SK-N-SH (cell line): ENCODE measurements at regions not wholly inside any gene's neighbourhood (a gene's known extent, or its start where the extent isn't known, plus 50 kb on each side); places are given as distances from the start of the nearest gene placed in this dataset.

Experiments
- CTCF ChIA-PET: fragments of 300-600, 350-600 bp; formaldehyde crosslinking; extraction: SDS; loops from one replicate; lab custom pipeline; 2021; lab: Yijun Ruan, JAX
- POLR2A ChIA-PET: fragments of 350-600 bp; sonication (Branson Sonifier 250); formaldehyde crosslinking; extraction: SDS; loops from one replicate; lab custom pipeline; 2020; ENCODE audit warnings: antibody characterized with exemption, inconsistent platforms; lab: Yijun Ruan, JAX
- DNase-seq: peaks from one replicate; pipeline ENCODE4 v3.0.0; 2012
- H2AFZ ChIP-seq: fragments of 200-600 bp; sonication (generic); 2 replicates; pipeline ENCODE4 v1.8.1; 2016; ENCODE audit warnings: antibody characterized with exemption, mild to moderate bottlenecking, low read depth
- H3F3A ChIP-seq: fragments of 200-600 bp; sonication (generic); replicated peaks from 2 replicates; pipeline ENCODE3; 2016; ENCODE audit warnings: antibody characterized with exemption, mild to moderate bottlenecking; ENCODE audit not compliant: insufficient read depth
- H3K27ac ChIP-seq, 2 experiments: fragments of 200-500 bp in 1 of 2; fragments of 200-600 bp in 1 of 2; sonication (Bioruptor generic) in 1 of 2; sonication (generic), shearing (Covaris generic) in 1 of 2; 2 replicates each; pipeline versions ENCODE4 v1.5.1 to v1.6.1; 2014 to 2016; ENCODE audit warnings: low read depth in 2 of 2, inconsistent platforms in 1 of 2, low read length in 1 of 2, mild to moderate bottlenecking in 1 of 2, mixed read lengths in 1 of 2
- H3K27me3 ChIP-seq: fragments of 200-600 bp; sonication (generic), shearing (Covaris generic); 2 replicates; pipeline ENCODE4 v1.6.1; 2016; ENCODE audit warnings: mixed run types; ENCODE audit not compliant: insufficient read depth
- H3K36me3 ChIP-seq, 2 experiments: fragments of 200-500 bp in 1 of 2; fragments of 200-600 bp in 1 of 2; sonication (Bioruptor generic) in 1 of 2; sonication (generic) in 1 of 2; replicated peaks in 1 of 2; 2 replicates each; pipeline versions ENCODE3 to v1.5.1; 2014 to 2016; ENCODE audit warnings: low read length in 1 of 2, mild to moderate bottlenecking in 1 of 2; ENCODE audit not compliant: insufficient read depth in 2 of 2, control insufficient read depth in 1 of 2
- H3K4me1 ChIP-seq, 2 experiments: fragments of 200-500 bp in 1 of 2; fragments of 200-600 bp in 1 of 2; sonication (Bioruptor generic) in 1 of 2; sonication (generic), shearing (Covaris generic) in 1 of 2; 2 replicates each; pipeline versions ENCODE4 v1.5.1 to v1.6.1; 2014 to 2016; ENCODE audit warnings: low read depth in 1 of 2, low read length in 1 of 2, mixed run types in 1 of 2; ENCODE audit not compliant: insufficient read depth in 2 of 2, control insufficient read depth in 1 of 2
- H3K4me2 ChIP-seq: fragments of 200-600 bp; sonication (generic), shearing (Covaris generic); 2 replicates; pipeline ENCODE4 v1.6.1; 2017; ENCODE audit warnings: mixed run types
- H3K4me3 ChIP-seq, 2 experiments: fragments of 200-500 bp in 1 of 2; fragments of 200-600 bp in 1 of 2; sonication (Bioruptor generic) in 1 of 2; sonication (generic), shearing (Covaris generic) in 1 of 2; 2 replicates each; pipeline versions ENCODE4 v1.5.1 to v1.8.1; 2014 to 2016; ENCODE audit warnings: low read depth in 2 of 2, inconsistent platforms in 1 of 2, low read length in 1 of 2, mild to moderate bottlenecking in 1 of 2, mixed read lengths in 1 of 2, moderate library complexity in 1 of 2
- H3K79me2 ChIP-seq: fragments of 200-600 bp; sonication (generic); 2 replicates; pipeline ENCODE4 v1.8.1; 2017; ENCODE audit warnings: mild to moderate bottlenecking; ENCODE audit not compliant: insufficient read depth
- H3K9ac ChIP-seq: fragments of 200-600 bp; sonication (generic); 2 replicates; pipeline ENCODE4 v1.6.1; 2017; ENCODE audit warnings: mixed run types
- H3K9me2 ChIP-seq: fragments of 200-600 bp; sonication (generic); 2 replicates; pipeline ENCODE4 v1.6.1; 2017; ENCODE audit warnings: mixed run types
- H3K9me3 ChIP-seq: fragments of 200-600 bp; sonication (generic); 2 replicates; pipeline ENCODE4 v1.6.1; 2017; ENCODE audit warnings: mixed run types, mild to moderate bottlenecking, moderate library complexity
- H4K20me1 ChIP-seq: fragments of 200-600 bp; sonication (generic); 2 replicates; pipeline ENCODE4 v1.6.1; 2017; ENCODE audit warnings: mild to moderate bottlenecking, mixed run types; ENCODE audit not compliant: insufficient read depth
- CTCF ChIP-seq: fragments of 200-600 bp; sonication (generic); IDR thresholded peaks from 2 replicates; pipeline ENCODE4 v1.6.1; 2017; ENCODE audit warnings: antibody characterized with exemption, mild to moderate bottlenecking, moderate library complexity
- EP300 ChIP-seq, 2 experiments: IDR thresholded peaks; 2 replicates each; pipeline versions ENCODE4 v1.4.0 to v1.6.1; 2012; ENCODE audit warnings: borderline replicate concordance in 1 of 2, low read depth in 1 of 2, low read length in 1 of 2
- EZH2phosphoT487 ChIP-seq: fragments of 200-600 bp; sonication (generic); IDR thresholded peaks from 2 replicates; pipeline ENCODE4 v1.6.1; 2017; ENCODE audit warnings: low read depth, mixed run types, mild to moderate bottlenecking, antibody characterized with exemption, moderate library complexity, borderline replicate concordance
- GABPA ChIP-seq: IDR thresholded peaks from 2 replicates; pipeline ENCODE4 v1.4.0; 2012; ENCODE audit warnings: low read depth, mild to moderate bottlenecking
- IRF3 ChIP-seq: fragments of 150-350 bp; IDR thresholded peaks from 2 replicates; pipeline ENCODE4 v1.6.1; 2016; ENCODE audit warnings: mild to moderate bottlenecking, low read depth, low read length
- JUND ChIP-seq: IDR thresholded peaks from 2 replicates; pipeline ENCODE4 v1.4.0; 2012
- MEF2A ChIP-seq: IDR thresholded peaks from 2 replicates; pipeline ENCODE4 v1.4.0; 2012; ENCODE audit warnings: low read depth, borderline replicate concordance
- MXI1 ChIP-seq: IDR thresholded peaks from 2 replicates; pipeline ENCODE4 v1.6.1; 2012; ENCODE audit warnings: mild to moderate bottlenecking, low read depth, low read length, improper control_type of control experiment
- PBX3 ChIP-seq: IDR thresholded peaks from 2 replicates; pipeline ENCODE4; 2012
- RFX5 ChIP-seq: IDR thresholded peaks from 2 replicates; pipeline ENCODE4 v1.6.1; 2012; ENCODE audit warnings: mild to moderate bottlenecking, improper control_type of control experiment, low read length
- SIN3A ChIP-seq: IDR thresholded peaks from 2 replicates; pipeline ENCODE4 v1.6.1; 2012; ENCODE audit warnings: low read depth, mild to moderate bottlenecking, low read length, moderate library complexity, borderline replicate concordance
- TAF1 ChIP-seq: IDR thresholded peaks from 2 replicates; pipeline ENCODE4 v1.6.1; 2012; ENCODE audit warnings: low read depth, mild to moderate bottlenecking, low read length, moderate library complexity, borderline replicate concordance
- USF2 ChIP-seq: fragments of 150-350 bp; IDR thresholded peaks from 2 replicates; pipeline ENCODE4 v1.6.1; 2017; ENCODE audit warnings: antibody characterized with exemption, low read length, low read depth, borderline replicate concordance
- YY1 ChIP-seq: IDR thresholded peaks from 2 replicates; pipeline ENCODE4 v1.4.0; 2012; ENCODE audit warnings: low read depth, mild to moderate bottlenecking
- ZBTB33 ChIP-seq: IDR thresholded peaks from 2 replicates; pipeline ENCODE4 v1.4.0; 2012; ENCODE audit warnings: low read depth, borderline replicate concordance
- WGBS: methylation state at CpG from one replicate; pipeline ENCODE4 v1.1.6; 2017; ENCODE audit warnings: low lambda C conversion rate; 5-methylcytosine and 5-hydroxymethylcytosine counted together

GRCh38 chr2:145688156-145688555 is 1168.2 kb upstream of the ZEB2 start:
- DNase-seq: no peak
- no peaks in the 10 kb centered on the region for H3K9me3 ChIP-seq
- H2AFZ ChIP-seq: no peak overlapping the region
- TF ChIP-seq TAF1: no peak
- H3K4me3 ChIP-seq: no peak overlapping the region
- no peak overlapping the region for H3K4me2 ChIP-seq
- no peaks in the 10 kb centered on the region for H3K27me3 ChIP-seq
- H3K36me3 ChIP-seq: no peaks in the 10 kb centered on the region
- no peaks in the 10 kb centered on the region for H3F3A ChIP-seq
- CTCF ChIA-PET: no interaction called here
- H3K79me2 ChIP-seq: no peaks in the 10 kb centered on the region
- no peaks in the 10 kb centered on the region for H4K20me1 ChIP-seq
- POLR2A ChIA-PET: no interaction called here
- peaks cover 0 to 1% of the 10 kb centered on the region in 2 experiments; a peak in 1 of 4 replicates for H3K4me1 ChIP-seq
- H3K9ac ChIP-seq: no peak overlapping the region
- no peaks in the 10 kb centered on the region for H3K9me2 ChIP-seq
- WGBS: 93% methylated on average over 3 of the region's 3 CpGs
- no peak overlapping the region for H3K27ac ChIP-seq

GRCh38 chr2:145687442-145688134 is 1167.7 kb upstream of the ZEB2 start:
- Histone ChIP-seq H3K4me2 (no peak overlapping the region), H3K27ac (no peak overlapping the region), H4K20me1 (no peaks in the 10 kb centered on the region), H2AFZ (no peak overlapping the region), H3F3A (no peaks in the 10 kb centered on the region), H3K36me3 (no peaks in the 10 kb centered on the region), H3K9me2 (no peaks in the 10 kb centered on the region), H3K9me3 (no peaks in the 10 kb centered on the region), H3K79me2 (no peaks in the 10 kb centered on the region), H3K4me3 (no peak overlapping the region), H3K4me1 (peaks cover 0 to 7% of the 10 kb centered on the region in 2 experiments; a peak in 1 of 4 replicates), H3K9ac (no peak overlapping the region), H3K27me3 (no peaks in the 10 kb centered on the region)
- CTCF ChIA-PET: no interaction called here
- POLR2A ChIA-PET: no interaction called here
- no peak for DNase-seq
- 73% methylated on average over 4 of the region's 4 CpGs for WGBS
- TF ChIP-seq PBX3: no peak
- no peak for TF ChIP-seq MEF2A
- TF ChIP-seq SIN3A: no peak
- no peak for TF ChIP-seq ZBTB33
- no peak for TF ChIP-seq RFX5
- no peak for TF ChIP-seq USF2
- TF ChIP-seq CTCF: no peak
- no peak for TF ChIP-seq GABPA
- no peak for TF ChIP-seq EP300 (IDR thresholded peaks at IDR 0.05; ENCODE audit: borderline replicate concordance in 1 of 2, low read depth in 1 of 2, low read length in 1 of 2)
- TF ChIP-seq JUND: no peak
- no peak for TF ChIP-seq MXI1
- TF ChIP-seq EZH2phosphoT487: no peak
- TF ChIP-seq YY1: no peak
- TF ChIP-seq IRF3: no peak
